HuH-7 (cell line): ENCODE measurements at regions not wholly inside any gene's neighbourhood (a gene's known extent, or its start where the extent isn't known, plus 50 kb on each side); places are given as distances from the start of the nearest gene placed in this dataset.

Experiments
- DNase-seq: peaks from one replicate; pipeline ENCODE4 v3.0.0; 2011; ENCODE audit warnings: low spot score

DNA sequence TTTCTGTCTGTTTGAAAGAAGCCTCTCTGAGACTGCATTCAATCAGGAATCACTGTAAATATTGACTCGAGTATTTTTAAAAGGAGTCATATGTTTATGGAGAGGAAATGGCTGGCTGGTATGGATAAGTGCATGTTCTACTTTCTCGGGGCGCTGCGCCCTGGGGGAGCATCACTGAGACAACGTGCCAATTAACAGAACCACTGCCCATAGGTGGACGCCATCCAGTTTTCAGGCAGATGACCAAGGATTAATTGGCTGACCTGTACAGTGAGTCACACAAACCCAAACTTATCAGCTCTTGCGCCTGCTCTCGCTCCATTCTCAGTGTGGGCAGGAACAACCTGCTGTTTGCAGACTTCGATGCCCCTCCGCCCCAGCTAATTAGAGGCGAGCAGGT, 571.2 kb downstream of the QKI start:
- DNase-seq, result no peak

DNA sequence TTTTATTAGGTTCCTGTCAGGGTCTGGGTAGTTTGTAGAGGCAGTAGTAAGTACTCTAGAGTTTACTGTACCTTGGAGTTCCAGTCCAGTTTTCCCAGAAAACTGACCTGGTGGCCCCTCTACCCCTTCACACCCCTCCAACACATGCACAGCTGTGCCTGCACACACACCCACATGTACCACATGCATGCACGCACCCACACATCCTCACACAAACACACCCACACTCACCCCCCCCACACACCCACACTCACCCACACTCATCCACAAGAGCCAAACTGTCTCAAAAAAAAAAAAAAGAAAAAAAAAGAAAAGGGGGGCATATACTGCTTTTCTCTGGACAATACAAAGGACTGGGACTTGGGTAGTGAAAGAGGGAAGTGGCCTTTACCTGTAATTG, 570.5 kb downstream of the QKI start:
- DNase-seq, result no peak

GRCh38 chr6:163984124-163984936, 569.8 kb downstream of the QKI start:
- no peak for DNase-seq

- no peak for DNase-seq
Measured at GRCh38 chr6:163983679-163984078, 569.2 kb downstream of the QKI start.

- DNase-seq, result no peak
Measured at GRCh38 chr6:163974322-163974721, 559.8 kb downstream of the QKI start.

GRCh38 chr6:163971841-163972838, 557.6 kb downstream of the QKI start:
- DNase-seq, result no peak

DNA sequence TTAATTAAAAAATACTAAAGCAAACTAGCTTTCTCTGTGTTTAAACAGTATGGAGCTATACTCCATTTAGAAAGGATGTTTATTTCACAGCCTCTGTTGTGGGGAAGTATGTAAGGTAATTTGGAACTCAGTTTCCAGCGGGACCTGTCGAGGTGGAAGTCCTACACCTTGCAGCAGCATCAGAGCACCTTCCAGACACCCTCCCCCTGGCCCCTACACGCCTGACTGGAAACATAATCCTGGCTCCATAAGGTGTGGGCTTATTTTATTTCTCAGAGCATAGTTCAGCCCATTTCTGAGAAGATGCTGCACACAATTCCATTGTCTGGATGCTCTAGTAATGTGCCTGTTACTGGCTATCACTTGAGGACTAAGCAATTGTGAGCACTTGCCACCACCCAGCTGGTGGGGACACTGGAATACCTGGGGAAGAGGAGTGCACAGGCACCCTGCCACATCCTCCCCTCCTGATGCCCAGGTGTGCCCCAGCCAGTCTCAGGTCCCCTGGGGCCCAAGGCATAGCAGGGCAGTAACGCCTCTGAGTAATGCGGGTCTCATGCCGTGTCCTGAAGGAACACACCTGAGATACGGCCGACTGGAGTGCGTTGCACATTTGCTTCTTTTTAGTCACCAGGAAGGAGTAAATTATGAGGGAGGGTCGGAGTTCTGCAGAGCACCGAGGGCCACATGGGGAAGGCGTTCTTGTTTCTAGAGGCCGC, 556.5 kb downstream of the QKI start:
- DNase-seq, result no peak

DNA sequence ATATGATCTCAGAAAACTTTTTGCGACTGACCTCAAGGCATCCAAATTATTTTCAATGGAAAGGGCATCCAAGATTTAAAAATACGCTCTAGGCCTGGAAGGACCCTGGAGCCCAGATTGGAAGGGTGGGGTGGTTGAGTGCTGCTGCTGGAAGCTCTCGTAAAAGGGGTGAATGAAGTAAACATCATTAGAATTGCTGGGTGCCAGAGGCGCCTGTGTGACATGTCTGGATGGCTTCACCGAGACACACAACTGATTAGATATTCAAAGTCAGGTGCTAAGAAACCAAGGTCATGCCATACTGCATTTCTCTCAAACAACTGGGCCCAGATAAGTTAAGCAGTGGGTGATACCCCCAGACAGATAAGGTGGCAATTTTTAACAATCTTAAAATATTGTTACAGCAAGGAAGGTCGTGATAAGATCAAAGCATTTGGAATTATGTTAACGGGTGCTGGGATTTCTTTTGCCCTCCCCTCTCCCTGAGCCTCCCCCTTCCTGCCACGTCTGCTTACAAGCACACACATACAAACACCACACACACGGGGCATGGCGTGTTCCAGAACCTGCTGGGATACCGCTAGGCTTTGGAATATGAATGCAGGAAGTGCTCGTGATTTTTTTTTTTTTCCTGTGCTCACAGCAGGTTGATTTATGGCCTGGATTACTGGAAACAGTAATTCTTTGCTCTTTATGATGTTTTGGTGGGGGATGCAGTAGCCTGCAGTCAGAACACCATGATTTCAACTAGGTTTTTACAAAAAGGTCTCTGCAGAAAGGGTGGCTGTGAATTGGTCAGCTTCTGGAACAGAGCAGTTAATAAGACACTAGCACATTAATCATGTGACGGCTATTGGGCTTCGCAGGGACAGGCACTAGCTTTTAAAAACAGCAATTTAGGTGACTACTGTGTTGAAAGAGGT, 551.2 kb downstream of the QKI start:
- DNase-seq, result no peak

GRCh38 chr6:163964789-163965188, 550.3 kb downstream of the QKI start:
- DNase-seq, result no peak

DNA sequence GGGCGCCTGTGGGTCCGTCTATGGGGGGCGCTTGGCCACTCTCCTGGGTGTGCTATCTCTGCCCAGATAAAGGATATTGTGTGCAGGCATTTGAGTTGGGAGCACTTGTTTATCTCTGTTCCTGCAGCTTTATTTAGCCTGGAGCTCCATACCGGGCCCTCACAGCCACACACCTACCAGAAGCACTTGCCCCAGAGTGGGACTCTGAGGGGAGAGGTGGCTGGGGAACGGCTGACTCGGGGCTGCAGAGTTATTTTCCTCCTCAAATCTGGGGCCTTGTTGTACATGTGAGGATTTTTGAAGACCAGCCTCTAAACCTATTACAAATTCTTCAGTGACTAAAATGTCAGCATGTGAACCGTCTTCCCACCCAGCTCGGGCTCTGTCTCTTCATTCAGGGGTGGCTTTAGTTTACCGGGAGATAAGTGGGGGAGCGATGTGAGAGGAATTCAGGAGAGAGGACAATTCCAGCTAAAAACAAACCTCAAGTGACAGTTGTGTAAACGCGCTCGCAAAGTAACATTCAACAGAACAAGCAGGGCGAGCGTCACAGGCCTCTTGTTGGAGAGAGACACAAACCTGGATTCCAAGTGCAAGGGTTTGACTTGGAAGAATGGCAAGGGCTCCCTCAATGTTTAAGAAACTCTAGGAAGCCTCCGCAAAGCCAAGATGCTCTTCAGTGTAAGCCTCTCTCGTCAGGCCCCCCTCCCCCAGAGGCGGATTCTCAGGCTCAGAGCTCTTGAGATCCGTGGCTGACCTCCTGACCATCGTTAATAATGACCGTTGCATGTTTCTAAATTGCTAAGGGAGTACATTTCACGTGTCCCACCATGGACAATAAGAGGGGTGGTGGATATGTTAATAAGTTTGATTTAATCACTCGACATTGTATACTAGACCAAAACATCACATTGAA, 548.9 kb downstream of the QKI start:
- no peak for DNase-seq

GRCh38 chr6:163962627-163963117, 548.2 kb downstream of the QKI start:
- DNase-seq, result no peak

- DNase-seq, result no peak
Measured at GRCh38 chr6:163960128-163960527, 545.6 kb downstream of the QKI start.

- DNase-seq, result no peak
Measured at GRCh38 chr6:163958646-163959045, 544.1 kb downstream of the QKI start.

DNA sequence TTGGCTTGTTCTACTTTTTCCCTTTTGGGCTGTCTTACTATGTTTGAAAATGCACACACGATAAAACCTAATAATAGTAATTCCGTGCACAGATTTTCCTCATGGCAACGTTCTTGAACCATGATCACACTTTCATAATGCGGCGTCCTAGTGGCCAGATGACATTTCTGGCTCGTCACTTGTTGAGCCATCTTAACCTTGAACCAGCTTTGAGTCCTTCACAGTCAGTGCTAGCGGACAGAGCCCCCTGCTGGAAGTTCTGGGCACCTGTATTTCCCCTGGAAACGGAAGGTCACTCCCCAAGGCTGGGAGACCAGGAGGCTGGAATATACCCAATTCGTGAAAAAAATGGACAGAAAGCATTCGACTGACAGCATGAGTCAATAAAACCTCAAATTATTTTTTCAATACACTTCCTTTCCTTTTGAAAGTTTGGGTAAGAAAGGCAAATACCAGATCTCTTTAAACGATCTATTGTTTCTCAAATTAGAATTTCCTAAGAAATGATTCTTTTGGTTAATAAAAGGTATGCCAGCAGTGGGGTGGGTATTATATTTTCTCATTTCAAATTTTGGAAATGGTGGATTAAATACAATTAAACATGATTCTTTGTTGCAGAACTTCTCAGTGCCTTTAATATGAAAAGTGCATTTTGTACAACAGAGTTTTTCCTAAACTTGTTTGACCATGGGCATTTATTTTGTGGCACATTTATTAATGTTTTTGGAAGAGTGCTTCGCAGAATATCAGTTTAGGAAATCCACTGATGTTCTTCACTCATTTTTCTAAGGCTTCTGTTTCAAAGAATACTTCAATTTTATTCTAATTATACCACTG, 542.3 kb downstream of the QKI start:
- DNase-seq, result peak; percentile 90

- no peak for DNase-seq
Measured at GRCh38 chr6:163955756-163956155, 541.2 kb downstream of the QKI start.

DNA sequence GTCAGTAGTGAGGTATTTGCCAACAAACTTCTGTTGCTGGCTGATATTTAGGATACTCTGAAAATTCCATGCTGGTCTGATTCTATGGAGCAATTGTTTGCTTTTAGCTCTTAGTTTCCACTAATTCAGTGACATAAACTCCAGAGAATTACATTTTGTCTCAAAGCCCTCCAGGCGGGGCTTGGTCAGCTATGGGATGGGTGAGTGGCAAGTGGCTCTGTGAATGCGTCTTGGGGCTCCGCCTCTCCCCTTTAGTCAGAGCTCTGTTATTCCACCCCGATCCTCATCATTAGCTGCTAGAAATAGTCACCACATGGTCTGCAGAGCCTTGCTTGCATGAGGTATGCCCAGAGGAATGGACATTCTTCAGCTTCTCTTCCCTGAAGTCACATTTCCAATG, 540.6 kb downstream of the QKI start:
- no peak for DNase-seq

GRCh38 chr6:163954088-163954775, 539.7 kb downstream of the QKI start:
- no peak for DNase-seq

- no peak for DNase-seq
Measured at GRCh38 chr6:163952005-163952404, 537.5 kb downstream of the QKI start.
